ENCODE measurements at regions not wholly inside any gene's neighbourhood (a gene's known extent, or its start where the extent isn't known, plus 50 kb on each side); places are given as distances from the start of the nearest gene placed in this dataset.
"Not testable (repeated sequence)": the region's sequence is repeated elsewhere in the genome, so short reads cannot be mapped to it uniquely, and the experiment has no call there.

GRCh38 chr12:54799966-54800365 lies 54.4 kb upstream of the MUCL1 start:
- DNase-seq, result not testable (repeated sequence)

GRCh38 chr12:54798651-54799050 lies 55.7 kb upstream of the MUCL1 start:
- DNase-seq, result no peak

GRCh38 chr12:54796991-54797390 lies 57.3 kb upstream of the MUCL1 start:
- DNase-seq, result no peak

- no peak for DNase-seq
Measured at GRCh38 chr12:54795644-54796043, 58.7 kb upstream of the MUCL1 start.

GRCh38 chr12:54786081-54786480 lies 68.2 kb upstream of the MUCL1 start:
- no peak for DNase-seq

GRCh38 chr12:54784115-54784514 lies 70.2 kb upstream of the MUCL1 start:
- DNase-seq, result no peak

GRCh38 chr12:54777031-54777430 lies 77.3 kb upstream of the MUCL1 start:
- not testable (repeated sequence) for DNase-seq

- no peak for DNase-seq
Measured at GRCh38 chr12:54773593-54773992, 80.7 kb upstream of the MUCL1 start.

- no peak for DNase-seq
Measured at GRCh38 chr12:54765652-54766051, 88.7 kb upstream of the MUCL1 start.

GRCh38 chr12:54762390-54762789 lies 91.9 kb upstream of the MUCL1 start:
- no peak for DNase-seq

GRCh38 chr12:54759751-54760150 lies 94.6 kb upstream of the MUCL1 start:
- peak; percentile 17 for DNase-seq

- no peak for DNase-seq
Measured at GRCh38 chr12:54751493-54751892, 102.8 kb upstream of the MUCL1 start.

GRCh38 chr12:54749191-54749818 lies 101.1 kb upstream of the DCD start:
- peak; percentile 7 for DNase-seq

- no peak for DNase-seq
Measured at GRCh38 chr12:54744590-54744989, 96.4 kb upstream of the DCD start.

- no peak for DNase-seq
Measured at GRCh38 chr12:54740882-54741281, 92.7 kb upstream of the DCD start.

GRCh38 chr12:54736549-54736948 lies 88.4 kb upstream of the DCD start:
- DNase-seq, result no peak

- DNase-seq, result no peak
Measured at GRCh38 chr12:54734196-54734950, 86.2 kb upstream of the DCD start.

GRCh38 chr12:54725233-54725843 lies 77.2 kb upstream of the DCD start:
- no peak for DNase-seq

- DNase-seq, result no peak
Measured at GRCh38 chr12:54723379-54724256, 75.5 kb upstream of the DCD start.

GRCh38 chr12:54721312-54721711 lies 73.1 kb upstream of the DCD start:
- DNase-seq, result no peak

GRCh38 chr12:54719691-54720090 lies 71.5 kb upstream of the DCD start:
- no peak for DNase-seq

- no peak for DNase-seq
Measured at GRCh38 chr12:54716261-54716660, 68.1 kb upstream of the DCD start.

- DNase-seq, result not testable (repeated sequence)
Measured at GRCh38 chr12:54713876-54714275, 65.7 kb upstream of the DCD start.
